Spinal cord (tissue), 9 donors: ENCODE measurements at regions not wholly inside any gene's neighbourhood (a gene's known extent, or its start where the extent isn't known, plus 50 kb on each side); places are given as distances from the start of the nearest gene placed in this dataset.
A peak's percentile ranks its signal among the peaks of the same experiment; 100 is the strongest.
"Not testable (repeated sequence)": the region's sequence is repeated elsewhere in the genome, so short reads cannot be mapped to it uniquely, and the experiment has no call there.

Source experiments
- DNase-seq, 6 donors: peaks; one replicate each; pipeline versions ENCODE4 v3.0.0 to v3.0.0-alpha.2; 2013 to 2015; ENCODE audit warnings: low spot score in 6 of 6, low read depth in 4 of 6
- H3K27ac ChIP-seq: one replicate; pipeline ENCODE4 v1.5.1; 2013; ENCODE audit warnings: low read depth, low read length, control low read depth
- H3K27me3 ChIP-seq: one replicate; pipeline ENCODE4 v1.6.1; 2013; ENCODE audit warnings: low read length; ENCODE audit not compliant: control insufficient read depth, insufficient read depth
- H3K36me3 ChIP-seq: one replicate; pipeline ENCODE4 v1.6.1; 2013; ENCODE audit warnings: low read length; ENCODE audit not compliant: control insufficient read depth, insufficient read depth
- H3K4me1 ChIP-seq: one replicate; pipeline ENCODE4 v1.6.1; 2013; ENCODE audit warnings: low read length; ENCODE audit not compliant: control insufficient read depth, insufficient read depth
- H3K4me3 ChIP-seq: one replicate; pipeline ENCODE4 v1.5.1; 2013; ENCODE audit warnings: low read depth, low read length, control low read depth
- H3K9me3 ChIP-seq: one replicate; pipeline ENCODE4 v1.6.1; 2013; ENCODE audit warnings: low read length; ENCODE audit not compliant: control insufficient read depth, insufficient read depth
- WGBS: methylation state at CpG from one replicate; pipeline ENCODE4 v1.1.5; 2013; ENCODE audit warnings: missing lambda C conversion rate; ENCODE audit not compliant: insufficient coverage; 5-methylcytosine and 5-hydroxymethylcytosine counted together
- donor health status: healthy.

GRCh38 chr22:34608540-34609115 is 457.3 kb upstream of the ISX start:
- Histone ChIP-seq H3K4me1 (no peaks in the 10 kb centered on the region), H3K27me3 (no peaks in the 10 kb centered on the region), H3K9me3 (no peaks in the 10 kb centered on the region), H3K4me3 (no peak overlapping the region), H3K27ac (no peak overlapping the region), H3K36me3 (no peaks in the 10 kb centered on the region)
- DNase-seq = no peak
- WGBS = 33% methylated on average over 1 of the region's 1 CpG

- WGBS = 85% methylated on average over 5 of the region's 5 CpGs
- DNase-seq = peak in 1 of 6 donors; percentile 71
- H3K4me3 ChIP-seq = no peak overlapping the region
- no peaks in the 10 kb centered on the region for H3K4me1 ChIP-seq
- H3K27ac ChIP-seq = no peak overlapping the region
- H3K27me3 ChIP-seq = no peaks in the 10 kb centered on the region
- H3K36me3 ChIP-seq = no peaks in the 10 kb centered on the region
- H3K9me3 ChIP-seq = no peaks in the 10 kb centered on the region
These were observed 456.3 kb upstream of the ISX start for GRCh38 chr22:34609646-34610045.

DNA sequence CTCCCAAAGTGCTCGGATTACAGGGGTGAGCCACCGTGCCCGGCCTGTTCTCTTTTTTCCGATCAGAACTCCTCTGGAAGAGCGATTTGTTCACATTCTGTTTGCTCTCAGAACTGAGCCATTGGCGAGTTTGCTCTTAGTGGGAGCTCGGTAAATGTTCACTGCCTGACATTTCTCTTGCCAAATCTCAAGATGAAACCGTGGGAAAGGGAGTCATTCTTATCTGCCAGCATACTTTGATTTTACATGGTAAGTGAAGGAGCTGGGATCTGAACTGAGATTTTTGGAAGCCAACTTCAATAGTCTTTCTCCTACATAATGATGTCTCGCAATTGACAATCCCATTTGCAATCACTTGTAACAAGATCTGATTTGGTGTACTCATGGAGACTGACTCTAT is 445.8 kb upstream of the ISX start:
- DNase-seq = peak in 1 of 6 donors; percentile 53
- Histone ChIP-seq H3K27me3 (no peaks in the 10 kb centered on the region), H3K27ac (no peak overlapping the region), H3K4me1 (no peaks in the 10 kb centered on the region), H3K9me3 (no peaks in the 10 kb centered on the region), H3K36me3 (no peaks in the 10 kb centered on the region), H3K4me3 (no peak overlapping the region)
- 86% methylated on average over 7 of the region's 9 CpGs for WGBS

GRCh38 chr22:34620832-34621231 is 445.1 kb upstream of the ISX start:
- Histone ChIP-seq H3K36me3 (no peaks in the 10 kb centered on the region), H3K4me3 (no peak overlapping the region), H3K9me3 (no peaks in the 10 kb centered on the region), H3K4me1 (no peaks in the 10 kb centered on the region), H3K27me3 (no peaks in the 10 kb centered on the region), H3K27ac (no peak overlapping the region)
- DNase-seq = no peak
- WGBS = 93% methylated on average over 4 of the region's 8 CpGs

DNA sequence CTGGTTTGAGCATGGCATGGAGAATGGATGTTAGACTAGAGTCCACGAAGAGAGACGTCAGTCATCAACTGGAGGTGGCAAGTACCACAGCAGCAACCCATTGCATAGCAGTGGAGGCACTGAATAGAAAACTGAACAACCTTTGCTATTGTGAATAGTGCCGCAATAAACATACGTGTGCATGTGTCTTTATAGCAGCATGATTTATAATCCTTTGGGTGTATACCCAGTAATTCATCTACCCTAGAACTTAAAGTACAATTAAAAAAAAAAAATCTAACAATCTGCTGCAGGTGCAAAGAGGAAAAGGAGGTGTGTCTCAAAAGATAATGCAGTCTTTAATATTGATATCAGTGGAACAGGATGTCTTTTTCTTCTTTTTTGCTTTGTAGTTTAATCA is 443.4 kb upstream of the ISX start:
- DNase-seq = no peak
- H3K36me3 ChIP-seq = no peaks in the 10 kb centered on the region
- 100% methylated on average over 2 of the region's 4 CpGs for WGBS
- no peak overlapping the region for H3K4me3 ChIP-seq
- no peaks in the 10 kb centered on the region for H3K9me3 ChIP-seq
- H3K27me3 ChIP-seq = no peaks in the 10 kb centered on the region
- H3K4me1 ChIP-seq = no peaks in the 10 kb centered on the region
- H3K27ac ChIP-seq = no peak overlapping the region

GRCh38 chr22:34623580-34623979 is 442.4 kb upstream of the ISX start:
- Histone ChIP-seq H3K36me3 (no peaks in the 10 kb centered on the region), H3K27ac (no peak overlapping the region), H3K4me1 (no peaks in the 10 kb centered on the region), H3K9me3 (no peaks in the 10 kb centered on the region), H3K27me3 (no peaks in the 10 kb centered on the region), H3K4me3 (no peak overlapping the region)
- WGBS = 97% methylated on average over 4 of the region's 4 CpGs
- DNase-seq = no peak

DNA sequence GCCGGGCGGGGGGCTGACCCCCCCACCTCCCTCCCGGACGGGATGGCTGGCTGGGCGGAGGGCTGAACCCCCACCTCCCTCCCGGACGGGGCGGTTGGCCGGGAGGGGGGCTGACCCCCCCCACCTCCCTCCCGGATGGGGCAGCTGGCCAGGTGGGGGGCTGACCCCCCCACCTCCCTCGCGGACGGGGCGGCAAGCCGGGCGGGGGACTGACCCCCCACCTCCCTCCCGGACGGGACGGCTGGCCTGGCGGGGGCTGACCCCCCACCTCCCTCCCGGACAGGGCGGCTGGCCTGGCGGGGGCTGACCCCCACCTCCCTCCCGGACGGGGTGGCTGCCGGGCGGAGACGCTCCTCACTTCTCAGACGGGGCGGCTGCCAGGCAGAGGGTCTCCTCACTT is 440.1 kb upstream of the ISX start:
- H3K4me1 ChIP-seq, H3K4me3 ChIP-seq, H3K9me3 ChIP-seq, H3K27ac ChIP-seq, H3K27me3 ChIP-seq, H3K36me3 ChIP-seq, DNase-seq: not testable (repeated sequence)
- WGBS = no CpG with 5 or more reads among the region's 30 CpGs

DNA sequence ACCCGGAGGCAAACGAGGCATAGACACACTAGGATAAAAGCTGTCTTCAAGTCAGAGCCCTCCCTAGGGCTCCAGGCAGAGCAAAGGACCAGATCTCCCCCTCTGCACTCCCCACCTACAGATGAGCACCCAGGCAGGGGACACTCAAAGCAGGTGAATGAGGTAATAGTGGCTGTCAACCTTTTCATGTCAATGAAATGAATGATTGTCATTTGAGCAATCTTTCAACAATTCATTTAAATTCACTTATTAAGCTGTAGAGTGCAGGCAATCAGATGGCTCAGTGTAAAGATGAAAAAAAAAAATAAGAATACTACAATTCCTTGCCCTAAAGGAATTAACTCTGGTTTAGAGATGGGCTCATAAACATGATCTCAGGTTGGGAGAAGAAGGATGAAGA is 427.8 kb upstream of the ISX start:
- Histone ChIP-seq H3K27ac (no peak overlapping the region), H3K27me3 (no peaks in the 10 kb centered on the region), H3K4me1 (no peaks in the 10 kb centered on the region), H3K4me3 (no peak overlapping the region), H3K36me3 (no peaks in the 10 kb centered on the region), H3K9me3 (no peaks in the 10 kb centered on the region)
- no peak for DNase-seq
- 0% methylated on average over 1 of the region's 2 CpGs for WGBS

GRCh38 chr22:34639911-34640310 is 426.0 kb upstream of the ISX start:
- H3K27ac ChIP-seq = no peak overlapping the region
- H3K27me3 ChIP-seq = no peaks in the 10 kb centered on the region
- no peaks in the 10 kb centered on the region for H3K4me1 ChIP-seq
- DNase-seq = no peak
- no peaks in the 10 kb centered on the region for H3K36me3 ChIP-seq
- H3K9me3 ChIP-seq = no peaks in the 10 kb centered on the region
- H3K4me3 ChIP-seq = no peak overlapping the region
- 85% methylated on average over 5 of the region's 5 CpGs for WGBS

DNA sequence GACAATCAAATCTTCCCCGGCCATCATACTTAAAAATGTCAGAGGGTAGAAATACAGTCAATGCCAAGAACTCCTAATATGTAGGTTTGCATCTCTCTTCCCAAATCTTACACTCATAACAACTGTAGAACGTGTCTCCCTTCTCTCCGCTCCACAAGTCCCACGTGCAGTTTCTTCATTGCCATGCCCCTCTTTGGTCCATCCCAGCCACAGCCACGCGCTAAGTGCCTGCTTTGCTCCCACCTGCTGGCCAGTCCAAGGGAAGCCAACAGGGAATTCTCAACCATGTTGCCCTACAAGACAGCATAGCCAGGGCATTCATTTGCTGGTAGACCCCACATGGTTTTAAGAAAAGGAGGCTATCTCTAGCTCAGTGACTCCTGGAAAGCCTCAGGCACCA is 420.6 kb upstream of the ISX start:
- Histone ChIP-seq H3K27ac (no peak overlapping the region), H3K27me3 (no peaks in the 10 kb centered on the region), H3K9me3 (no peaks in the 10 kb centered on the region), H3K36me3 (no peaks in the 10 kb centered on the region), H3K4me3 (no peak overlapping the region), H3K4me1 (peaks cover 4% of the 10 kb centered on the region)
- DNase-seq = no peak
- 75% methylated on average over 5 of the region's 6 CpGs for WGBS
